Brain pericyte (primary cell): ENCODE measurements at regions not wholly inside any gene's neighbourhood (a gene's known extent, or its start where the extent isn't known, plus 50 kb on each side); places are given as distances from the start of the nearest gene placed in this dataset.

Experiments used
- DNase-seq: peaks from one replicate; pipeline ENCODE4 v3.0.0-alpha.2; 2012; ENCODE audit warnings: low read depth, low spot score

DNA sequence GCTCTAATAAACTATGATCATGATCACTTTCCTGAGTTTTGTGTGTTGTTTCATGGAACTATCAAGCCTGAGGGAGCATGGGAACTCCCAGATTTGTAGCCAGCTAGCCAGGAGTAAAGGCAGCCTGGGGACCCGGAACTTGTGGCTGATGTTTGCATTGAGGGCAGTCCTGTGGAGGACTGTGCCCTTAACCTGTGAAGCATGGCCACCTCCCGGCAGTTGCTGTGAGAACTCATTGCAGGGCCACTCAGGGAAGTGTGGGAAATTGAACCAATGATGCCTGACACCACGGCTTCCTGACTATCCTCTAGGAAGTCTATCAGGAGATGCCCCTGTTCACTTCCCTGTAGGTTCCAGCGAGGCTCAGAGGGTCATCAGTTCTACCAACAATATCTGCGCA, 250.6 kb downstream of the DAD1 start:
- no peak for DNase-seq

DNA sequence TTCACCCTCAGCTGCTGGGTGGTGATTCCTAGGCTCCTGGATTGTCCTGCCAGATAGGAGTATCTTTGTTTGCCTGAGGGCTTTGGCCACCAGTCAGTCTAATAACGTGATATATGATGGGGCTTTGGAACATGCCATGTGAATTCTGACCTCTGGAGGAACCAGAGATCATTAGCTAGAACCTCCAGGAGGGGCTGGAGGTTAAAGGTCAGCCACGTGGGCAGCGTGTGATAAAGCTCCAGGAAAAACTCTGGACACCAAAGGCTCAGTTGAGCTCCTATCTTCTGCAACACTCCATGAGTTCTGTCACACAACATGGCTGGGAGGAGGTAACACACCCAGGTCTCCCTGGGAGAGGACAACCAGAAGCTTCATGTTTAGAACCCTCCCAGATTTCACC, 251.1 kb downstream of the DAD1 start:
- DNase-seq: no peak

DNA sequence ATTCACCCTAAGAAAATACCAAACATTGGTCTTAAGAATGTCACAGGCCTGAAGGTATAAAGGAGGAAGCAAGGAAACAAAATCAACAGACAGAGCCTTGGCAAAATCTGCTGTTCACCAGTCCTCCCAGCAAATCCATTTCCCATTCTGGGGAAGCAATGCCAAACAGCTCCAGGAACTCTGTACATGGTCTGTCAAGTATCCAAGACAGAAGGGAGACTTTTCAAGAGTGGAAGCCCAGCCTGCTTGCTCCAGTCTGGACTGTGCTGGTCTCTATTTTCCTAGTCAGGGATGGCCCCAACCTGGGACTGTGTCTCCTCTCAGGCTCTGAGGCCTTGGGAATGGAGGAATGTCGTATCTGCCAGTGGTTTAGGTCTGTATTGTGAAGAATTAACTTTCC, 251.5 kb downstream of the DAD1 start:
- DNase-seq: no peak

DNA sequence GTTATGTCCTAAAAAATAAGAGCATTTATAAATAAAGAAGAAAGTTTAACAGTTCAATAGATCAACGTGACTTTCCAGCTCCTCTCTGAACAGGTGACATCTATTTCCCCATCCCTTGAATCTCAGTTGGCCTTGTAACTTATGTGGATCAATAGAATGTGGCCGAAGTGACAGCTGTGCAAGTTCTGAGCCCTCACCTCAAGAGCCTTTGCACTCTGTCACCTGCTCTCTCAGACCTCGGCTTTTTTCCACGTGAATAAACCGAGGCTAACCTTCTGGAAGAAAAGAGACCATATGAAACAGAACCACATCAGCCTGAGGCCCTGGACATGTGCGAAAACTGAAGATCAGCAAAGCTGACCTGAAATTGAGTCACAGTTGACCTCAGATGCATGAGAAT, 253.0 kb downstream of the DAD1 start:
- DNase-seq: no peak

DNA sequence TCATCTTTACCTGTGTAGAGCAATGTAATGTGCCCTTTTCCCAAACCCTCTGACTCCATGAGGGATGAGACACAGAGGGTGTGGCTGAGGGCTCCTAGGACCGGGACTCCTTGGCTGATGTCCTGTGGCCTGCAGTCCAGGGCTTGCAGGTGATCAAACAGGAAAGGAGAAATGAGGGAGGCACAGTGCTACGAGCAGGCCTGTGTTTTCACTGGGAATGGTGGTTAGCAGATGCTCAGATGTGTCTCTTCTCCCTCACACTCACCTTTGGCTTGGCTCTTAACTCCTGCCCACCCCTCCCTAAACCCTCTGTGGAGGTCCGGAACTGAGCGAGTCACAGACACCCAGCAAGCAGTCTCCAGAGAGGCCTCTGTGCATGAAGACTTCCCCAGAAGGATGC, 254.4 kb downstream of the DAD1 start:
- no peak for DNase-seq

DNA sequence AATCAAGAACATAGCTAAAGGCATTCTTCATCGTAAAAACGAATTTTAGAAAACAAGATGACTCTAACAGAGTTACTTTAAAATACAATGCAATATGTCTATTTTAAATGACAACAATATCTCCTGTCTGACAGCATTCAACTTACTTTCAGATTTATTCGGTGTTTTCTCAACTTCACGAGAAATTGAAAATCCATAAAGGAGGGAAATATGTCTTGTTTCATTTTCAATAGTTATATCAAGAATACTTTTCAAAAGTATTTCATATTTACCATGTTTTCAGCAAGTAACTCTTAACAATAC, 254.8 kb downstream of the DAD1 start:
- DNase-seq: no peak

DNA sequence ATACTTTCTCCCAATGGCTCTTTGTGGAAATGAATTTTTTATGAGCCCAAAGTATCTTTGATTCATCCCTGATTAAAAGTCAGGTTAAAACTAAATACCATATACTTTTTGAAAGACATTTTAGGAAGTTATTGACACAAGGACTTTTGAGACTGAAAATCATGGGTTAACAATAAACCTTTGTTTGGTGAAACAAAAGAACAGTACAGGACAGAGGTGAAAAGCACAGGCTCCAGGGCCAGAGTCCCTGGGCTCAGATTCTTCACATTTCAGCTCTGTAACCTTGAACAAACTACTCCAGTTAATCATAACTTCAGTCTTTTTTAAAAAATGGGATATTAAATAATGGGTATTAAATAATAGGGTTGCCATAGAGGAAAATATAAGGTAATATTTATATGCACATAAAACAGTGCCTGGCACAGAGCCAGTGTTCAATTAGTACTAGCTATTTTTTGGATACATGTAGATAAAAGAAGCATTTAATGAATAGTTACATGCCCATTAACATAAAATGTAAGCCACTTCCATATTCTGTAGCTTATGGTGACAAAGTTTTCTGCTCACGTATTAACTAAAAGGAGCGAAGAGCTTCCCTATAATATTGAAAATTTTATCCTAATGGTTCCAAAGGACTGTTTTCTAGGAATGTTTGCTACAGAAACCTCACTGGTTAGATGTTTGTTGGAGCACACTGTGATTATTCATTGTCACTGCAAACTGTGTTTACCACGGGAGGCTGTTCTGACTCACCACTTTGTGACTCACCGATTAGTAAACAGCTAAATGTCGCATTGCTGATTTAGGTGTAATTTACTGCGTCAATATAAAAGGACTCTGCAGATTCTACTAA, 255.4 kb downstream of the DAD1 start:
- no peak for DNase-seq

DNA sequence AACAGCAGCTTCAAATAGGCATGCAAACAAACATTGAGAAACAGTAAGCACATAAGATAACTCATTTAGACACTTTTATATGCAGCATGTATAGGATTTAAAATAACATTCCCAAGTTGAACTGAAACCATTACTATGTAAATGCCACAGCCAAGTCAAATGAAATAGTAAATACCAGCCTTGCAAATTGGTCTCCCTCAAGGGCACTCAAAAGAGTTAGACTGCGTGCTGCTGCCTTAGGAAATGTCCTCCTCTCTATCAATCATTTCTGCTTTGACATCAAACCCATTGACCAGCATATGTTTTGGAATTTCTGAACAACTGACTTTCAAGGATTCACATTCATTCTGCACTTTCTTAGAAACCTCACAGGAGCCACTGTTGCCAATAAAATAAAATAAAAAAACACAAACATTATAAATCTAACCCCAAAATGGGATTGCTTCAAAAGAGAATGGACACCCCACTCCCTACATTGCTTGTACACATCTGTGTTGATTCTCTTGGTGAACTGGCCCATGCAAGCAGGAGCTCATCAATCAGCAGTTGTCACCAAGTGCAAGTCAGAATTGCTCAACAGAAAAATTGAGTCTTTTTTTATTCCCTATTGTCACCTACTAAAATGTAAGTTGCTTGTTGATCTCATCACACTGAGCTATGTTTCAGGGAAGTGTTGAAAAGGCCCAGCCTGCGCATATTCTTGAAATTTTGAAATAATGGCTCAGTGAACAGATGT, 256.2 kb downstream of the DAD1 start:
- no peak for DNase-seq

DNA sequence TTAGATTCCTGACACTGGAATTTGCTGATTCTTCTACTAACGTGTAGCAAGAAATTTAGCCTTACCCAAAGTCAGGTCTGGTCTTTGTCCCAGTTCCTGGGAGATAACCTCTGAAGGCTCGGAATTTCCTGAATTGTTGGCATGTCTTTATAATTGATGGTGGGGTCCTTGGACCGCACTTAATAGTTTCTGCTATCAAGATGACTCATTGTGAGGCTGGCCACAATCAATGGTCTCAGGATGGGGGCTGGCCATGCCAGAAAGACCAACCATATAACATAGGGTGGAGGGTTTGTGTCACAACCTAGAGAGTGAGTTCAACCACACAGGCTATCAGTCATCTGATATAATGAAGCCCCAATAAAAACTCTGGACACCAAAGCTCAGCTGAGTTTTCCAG, 259.7 kb downstream of the DAD1 start:
- DNase-seq: no peak

DNA sequence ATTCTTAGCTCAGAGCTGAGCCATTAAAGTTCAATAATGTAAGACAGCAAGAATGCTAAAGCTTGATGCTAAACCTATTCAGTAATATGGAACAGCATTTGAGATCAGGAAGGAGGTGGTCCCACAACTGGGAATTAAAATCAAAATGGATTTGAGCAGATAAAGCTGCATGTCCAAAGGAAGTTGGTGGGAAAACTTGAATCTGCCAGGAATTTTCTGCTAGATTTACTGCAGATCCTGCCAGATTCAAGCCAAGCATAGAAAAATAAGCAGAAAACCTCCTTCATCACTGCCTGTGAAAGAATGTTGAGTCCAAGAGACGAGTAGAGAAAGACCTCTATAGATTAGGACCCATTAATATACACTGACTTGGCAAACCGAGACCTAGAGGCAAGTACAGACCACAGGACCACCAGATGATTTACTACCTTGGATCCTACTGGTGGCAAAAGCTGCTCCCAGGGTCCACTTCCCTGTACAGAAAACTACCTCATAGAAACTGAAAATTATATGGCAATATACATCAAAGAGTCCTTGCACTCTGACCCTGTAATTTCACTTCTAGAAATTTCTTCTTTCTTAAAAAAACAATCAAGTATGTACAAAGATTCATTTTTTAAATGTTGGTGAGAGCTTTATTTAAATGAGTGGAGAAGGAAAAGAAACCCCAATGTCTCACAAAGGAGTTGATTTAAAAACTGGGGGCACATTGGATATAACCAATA, 263.2 kb downstream of the DAD1 start:
- no peak for DNase-seq

DNA sequence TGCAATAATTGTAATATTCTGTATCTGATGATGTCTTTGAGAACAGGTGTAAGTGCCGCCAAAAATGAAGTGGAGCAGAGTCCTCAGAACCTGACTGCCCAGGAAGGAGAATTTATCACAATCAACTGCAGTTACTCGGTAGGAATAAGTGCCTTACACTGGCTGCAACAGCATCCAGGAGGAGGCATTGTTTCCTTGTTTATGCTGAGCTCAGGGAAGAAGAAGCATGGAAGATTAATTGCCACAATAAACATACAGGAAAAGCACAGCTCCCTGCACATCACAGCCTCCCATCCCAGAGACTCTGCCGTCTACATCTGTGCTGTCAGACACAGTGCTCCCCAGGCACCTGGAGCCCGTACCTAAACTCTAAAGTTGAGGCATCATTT, 268.7 kb downstream of the DAD1 start:
- no peak for DNase-seq

DNA sequence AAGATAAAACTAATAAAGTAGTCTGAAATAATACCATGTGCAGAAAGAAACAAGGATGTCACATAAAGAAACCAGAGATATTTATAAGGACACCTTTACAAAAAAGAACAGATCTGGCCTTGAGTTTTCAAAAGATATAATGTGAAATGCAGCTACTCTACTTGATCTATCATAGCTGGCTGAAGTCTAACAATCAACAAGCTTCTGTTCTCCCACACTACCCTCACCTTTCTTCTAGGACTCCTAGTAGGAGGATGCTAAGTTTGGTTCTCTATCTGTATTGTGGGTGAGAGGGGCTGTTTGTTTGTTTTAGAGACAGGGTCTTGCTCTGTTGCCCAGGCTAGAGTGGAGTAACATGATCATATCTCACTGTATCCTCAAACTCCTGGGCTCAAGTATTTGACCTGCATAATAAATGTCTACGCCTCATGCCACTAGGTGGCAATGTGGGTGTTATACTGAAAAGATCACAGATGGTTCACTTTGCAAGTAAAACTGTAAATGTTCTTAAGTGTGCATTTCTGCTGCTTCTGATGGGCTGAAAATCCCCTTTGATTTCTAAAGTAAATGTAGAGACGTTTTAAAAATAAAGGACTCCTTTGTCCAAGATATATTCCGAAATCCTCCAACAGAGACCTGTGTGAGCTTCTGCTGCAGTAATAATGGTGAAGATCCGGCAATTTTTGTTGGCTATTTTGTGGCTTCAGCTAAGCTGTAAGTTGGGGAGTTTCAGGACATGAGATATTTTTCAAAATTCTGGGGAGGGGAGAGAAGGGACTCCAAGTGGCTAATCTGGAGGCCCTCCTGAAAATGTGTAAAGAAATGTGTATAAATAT, 269.3 kb downstream of the DAD1 start:
- DNase-seq: no peak

DNA sequence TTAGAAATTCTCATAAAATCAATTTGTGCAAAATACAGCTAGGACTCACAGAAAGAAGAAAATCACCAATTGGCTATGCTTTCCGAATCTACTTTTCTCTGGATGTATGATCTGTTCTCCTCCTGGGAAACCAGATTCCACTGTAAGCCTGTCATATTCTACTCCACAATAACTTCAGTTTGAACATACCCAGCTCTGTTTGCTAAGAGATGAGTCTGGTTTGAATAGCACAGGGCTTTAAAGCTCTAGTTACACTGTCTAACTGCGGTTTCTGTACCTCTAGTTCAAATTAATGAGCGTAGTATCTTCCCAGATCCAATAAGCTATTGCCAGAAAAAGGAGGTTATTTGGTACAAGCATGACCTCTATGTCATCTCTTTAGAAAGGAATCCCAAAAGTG, 270.1 kb downstream of the DAD1 start:
- no peak for DNase-seq

DNA sequence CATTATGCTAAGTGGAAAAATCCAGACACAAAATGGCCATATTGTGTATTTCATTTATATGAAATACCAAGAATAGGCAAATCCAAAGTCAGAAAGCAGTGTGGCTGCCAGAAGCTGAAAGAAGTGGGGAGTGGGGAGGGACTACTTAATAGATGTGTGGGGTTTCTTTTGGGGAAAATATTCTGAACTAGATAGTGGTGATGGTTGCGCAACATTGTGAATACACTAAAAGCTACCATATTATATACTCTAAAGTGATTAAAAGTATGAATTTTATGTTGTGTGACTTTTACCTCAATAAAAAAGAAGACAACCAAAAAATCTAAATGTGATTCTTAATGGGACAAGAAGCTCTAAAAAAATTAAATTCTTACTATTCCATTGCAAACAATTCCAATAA, 272.6 kb downstream of the DAD1 start:
- no peak for DNase-seq

DNA sequence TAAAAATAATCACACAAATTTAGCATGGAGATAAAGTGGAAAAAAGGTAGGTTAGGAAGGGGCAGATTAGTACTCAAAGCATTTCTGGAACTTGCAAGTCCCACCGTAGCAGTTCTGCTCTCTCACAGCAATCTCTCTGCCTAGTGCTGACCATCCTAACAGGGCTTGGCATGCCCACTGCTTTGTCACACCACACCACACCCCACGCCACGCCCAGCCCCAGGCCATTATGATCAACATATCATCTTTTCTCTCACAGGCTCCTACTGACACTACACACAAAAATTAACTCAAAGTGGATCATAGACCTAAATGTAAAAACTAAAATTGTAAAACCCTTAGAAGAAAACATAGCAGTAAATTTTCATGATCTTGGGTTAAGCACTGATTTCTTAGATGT, 273.7 kb downstream of the DAD1 start:
- no peak for DNase-seq

DNA sequence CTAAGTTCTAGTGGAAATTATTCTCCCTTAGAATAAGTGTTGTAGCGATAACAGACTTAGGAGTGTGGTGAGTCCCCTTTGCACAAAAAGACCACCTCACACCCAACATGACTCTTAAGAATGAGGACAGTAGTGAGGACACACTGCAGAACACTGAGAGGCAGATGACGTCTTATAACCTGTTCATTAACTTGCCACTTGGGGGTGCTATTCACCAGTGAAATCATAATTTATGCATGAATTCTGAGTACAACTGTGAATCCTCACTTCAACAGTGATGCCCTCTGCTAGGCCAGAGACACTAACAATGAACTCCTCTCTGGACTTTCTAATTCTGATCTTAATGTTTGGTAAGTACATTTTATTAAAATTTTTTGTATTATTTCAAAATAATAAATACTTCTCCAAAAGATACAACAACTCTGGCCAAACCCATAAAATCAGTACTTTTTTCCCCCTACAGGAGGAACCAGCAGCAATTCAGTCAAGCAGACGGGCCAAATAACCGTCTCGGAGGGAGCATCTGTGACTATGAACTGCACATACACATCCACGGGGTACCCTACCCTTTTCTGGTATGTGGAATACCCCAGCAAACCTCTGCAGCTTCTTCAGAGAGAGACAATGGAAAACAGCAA, 274.7 kb downstream of the DAD1 start:
- DNase-seq: no peak

DNA sequence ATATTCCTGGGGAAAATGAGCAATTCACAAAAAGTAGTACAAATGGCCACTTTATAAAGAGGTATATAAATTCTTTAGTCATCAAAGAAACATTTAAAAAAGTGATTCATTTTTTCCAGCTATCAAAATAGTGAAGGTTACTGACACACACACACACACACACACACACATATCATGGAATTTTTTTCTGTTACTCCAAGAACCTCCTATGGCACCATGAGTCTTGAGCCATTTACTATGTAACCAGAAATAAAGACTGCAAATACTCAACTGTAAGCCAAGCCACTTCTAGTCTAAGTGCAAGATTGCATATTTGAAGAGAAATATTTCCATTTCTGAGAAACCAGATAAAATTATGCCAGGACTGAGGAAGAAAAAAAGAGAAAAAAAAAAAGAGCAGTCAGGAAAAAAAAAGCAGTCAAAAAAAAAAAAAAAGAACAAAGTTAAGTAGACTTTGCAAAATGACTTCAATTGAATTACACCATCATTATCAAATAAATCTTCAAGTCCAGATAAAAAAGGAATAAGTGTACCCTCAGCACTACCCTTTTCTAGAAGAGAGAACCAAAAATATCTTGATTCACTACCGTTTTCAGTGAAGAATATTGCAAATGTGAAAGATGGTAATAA, 275.7 kb downstream of the DAD1 start:
- no peak for DNase-seq

DNA sequence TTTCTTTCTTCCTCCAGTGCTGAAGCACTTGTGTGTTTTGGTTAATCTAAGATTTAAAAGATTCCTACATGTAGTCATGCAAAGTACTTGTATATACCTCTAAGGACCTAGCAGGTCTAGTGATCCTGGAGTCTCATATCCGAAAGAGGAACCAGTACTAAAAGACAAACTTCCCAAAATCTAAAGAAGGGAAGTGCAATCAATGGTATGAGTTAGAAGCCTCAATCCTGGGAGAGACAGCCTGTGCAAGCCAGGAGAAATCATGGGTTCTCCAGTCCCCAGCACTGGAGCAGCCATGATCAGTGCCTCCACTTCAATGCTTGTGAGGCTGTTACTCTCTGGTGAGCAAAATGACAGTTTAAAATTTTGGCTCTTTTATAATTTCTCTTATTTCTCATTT, 277.4 kb downstream of the DAD1 start:
- no peak for DNase-seq

DNA sequence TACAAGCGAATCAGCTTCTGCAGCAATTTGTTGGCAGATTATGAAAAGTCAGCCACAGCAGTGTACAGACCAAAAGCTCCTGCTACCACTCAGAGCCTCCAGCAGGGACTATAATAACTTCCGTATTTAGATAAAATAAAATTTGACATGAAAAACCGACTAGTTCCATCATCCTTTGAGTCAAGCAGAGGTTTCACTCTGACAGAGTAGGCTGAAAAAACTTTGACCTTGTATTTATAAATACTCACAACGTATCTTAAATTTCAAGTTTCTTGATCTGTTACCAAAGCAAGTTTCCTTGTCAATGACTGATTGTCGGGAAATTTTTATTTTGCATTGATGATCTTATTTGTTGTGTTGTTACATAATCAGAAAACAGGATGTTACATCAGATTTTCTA, 283.4 kb downstream of the DAD1 start:
- DNase-seq: no peak

DNA sequence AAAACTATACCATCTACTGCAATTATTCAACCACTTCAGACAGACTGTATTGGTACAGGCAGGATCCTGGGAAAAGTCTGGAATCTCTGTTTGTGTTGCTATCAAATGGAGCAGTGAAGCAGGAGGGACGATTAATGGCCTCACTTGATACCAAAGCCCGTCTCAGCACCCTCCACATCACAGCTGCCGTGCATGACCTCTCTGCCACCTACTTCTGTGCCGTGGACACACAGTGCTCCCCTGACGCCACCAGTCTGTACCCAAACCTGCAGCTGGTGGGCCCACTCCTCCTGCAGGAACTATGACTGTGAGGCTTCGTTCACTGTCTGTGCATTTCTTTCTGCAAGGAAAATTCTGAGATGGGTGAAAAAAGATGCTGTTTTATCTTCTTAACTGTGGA, 284.7 kb downstream of the DAD1 start:
- no peak for DNase-seq

DNA sequence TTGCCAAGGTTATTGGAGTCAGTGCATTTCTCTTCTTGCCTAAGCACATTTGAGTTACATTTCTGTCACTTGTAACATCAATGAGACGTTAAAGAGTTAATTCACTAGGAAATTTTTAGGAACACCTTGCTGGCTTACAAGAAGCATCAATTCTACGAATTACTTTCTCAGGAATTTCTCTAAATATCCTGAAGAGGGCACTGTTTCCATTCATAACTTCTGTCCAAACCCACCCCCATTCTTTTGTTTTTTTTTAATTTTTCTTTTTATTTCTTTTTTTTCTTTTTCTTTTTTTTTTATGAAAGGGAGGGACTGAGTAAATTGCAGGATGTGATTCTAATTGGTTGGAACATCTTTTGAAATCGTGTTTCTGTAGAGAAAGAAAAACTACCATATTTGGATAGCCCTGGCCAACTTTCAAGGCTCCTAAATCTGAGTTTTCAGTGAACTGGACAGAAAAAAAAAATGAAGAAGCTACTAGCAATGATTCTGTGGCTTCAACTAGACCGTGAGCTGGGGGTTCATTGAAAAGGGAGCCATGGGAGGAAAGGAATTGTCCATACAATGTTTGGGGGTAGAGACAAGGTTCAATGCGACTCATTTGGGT, 285.3 kb downstream of the DAD1 start:
- DNase-seq: no peak
